ENCODE measurements at regions not wholly inside any gene's neighbourhood (a gene's known extent, or its start where the extent isn't known, plus 50 kb on each side); places are given as distances from the start of the nearest gene placed in this dataset.

- no peak for DNase-seq
Observed at GRCh38 chr13:53207556-53207955, 178.9 kb downstream of the OLFM4 start.

DNA sequence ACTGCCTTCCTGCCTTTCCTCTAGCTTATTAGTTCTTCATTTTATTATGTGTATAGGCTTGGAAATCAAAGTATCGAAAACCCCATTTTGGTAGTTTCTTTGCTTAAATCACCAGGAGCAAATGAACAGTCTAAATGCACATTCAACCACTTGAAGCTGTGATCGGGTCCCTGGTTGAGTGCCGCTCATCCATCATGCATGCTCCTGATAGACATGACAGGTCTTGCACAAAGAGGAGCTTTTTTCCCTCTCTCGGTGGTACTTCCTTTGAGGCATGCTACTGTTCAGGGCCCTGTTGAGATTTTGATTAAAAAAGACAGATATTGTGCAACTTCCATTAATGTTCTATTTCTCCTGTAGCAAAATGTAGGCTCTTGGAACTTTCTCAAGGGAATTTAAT, 185.8 kb downstream of the OLFM4 start:
- DNase-seq, result no peak

- DNase-seq, result no peak
Observed at GRCh38 chr13:53215563-53215962, 186.9 kb downstream of the OLFM4 start.

DNA sequence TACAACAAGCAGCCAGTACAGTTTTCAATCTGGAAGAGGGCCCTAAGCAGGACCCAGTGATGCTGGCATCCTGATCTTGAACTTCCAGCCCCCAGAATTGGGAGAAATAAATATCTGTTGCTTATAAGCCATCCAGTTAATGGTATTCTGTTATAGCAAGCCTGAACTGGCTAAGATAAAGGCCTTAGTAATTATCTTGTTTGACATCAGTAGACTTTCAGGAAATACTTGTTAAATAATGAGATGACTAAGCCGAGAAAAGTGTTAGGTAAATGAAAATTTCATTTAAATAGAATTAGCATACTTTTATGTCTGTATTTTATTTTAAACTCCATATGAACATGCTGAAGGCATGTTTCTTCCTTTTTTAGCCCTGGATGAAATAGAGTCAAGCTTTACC, 188.2 kb downstream of the OLFM4 start:
- DNase-seq, result no peak

GRCh38 chr13:53217194-53217593, 188.6 kb downstream of the OLFM4 start:
- DNase-seq, result no peak

GRCh38 chr13:53220038-53220437, 191.4 kb downstream of the OLFM4 start:
- DNase-seq, result no peak

- DNase-seq, result no peak
Observed at GRCh38 chr13:53237696-53238095, 209.1 kb downstream of the OLFM4 start.

GRCh38 chr13:53238261-53238660, 209.6 kb downstream of the OLFM4 start:
- no peak for DNase-seq

GRCh38 chr13:53240401-53241025, 211.9 kb downstream of the OLFM4 start:
- DNase-seq, result no peak

DNA sequence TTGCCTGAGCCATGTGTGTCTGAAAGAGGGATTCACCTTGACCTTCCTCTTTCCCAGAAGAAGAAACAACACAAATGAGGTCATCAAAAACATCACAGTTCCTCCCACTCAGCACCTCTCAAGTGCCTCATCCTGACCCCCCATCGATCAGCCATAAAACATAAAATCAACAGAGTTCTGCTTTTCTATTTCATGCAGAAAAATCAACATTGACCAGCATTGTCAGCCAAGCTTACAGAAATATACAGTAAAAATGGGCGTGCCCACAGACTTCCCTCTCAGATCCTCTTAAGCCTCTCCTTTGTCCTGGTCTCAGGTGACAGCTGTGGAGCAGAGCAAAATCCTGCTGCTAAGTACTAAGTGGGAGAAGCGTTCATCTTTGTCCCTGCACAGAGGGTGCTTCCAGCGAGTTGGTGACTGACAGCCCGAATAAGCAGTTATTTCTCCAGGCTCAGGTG, 213.3 kb downstream of the OLFM4 start:
- DNase-seq, result no peak

DNA sequence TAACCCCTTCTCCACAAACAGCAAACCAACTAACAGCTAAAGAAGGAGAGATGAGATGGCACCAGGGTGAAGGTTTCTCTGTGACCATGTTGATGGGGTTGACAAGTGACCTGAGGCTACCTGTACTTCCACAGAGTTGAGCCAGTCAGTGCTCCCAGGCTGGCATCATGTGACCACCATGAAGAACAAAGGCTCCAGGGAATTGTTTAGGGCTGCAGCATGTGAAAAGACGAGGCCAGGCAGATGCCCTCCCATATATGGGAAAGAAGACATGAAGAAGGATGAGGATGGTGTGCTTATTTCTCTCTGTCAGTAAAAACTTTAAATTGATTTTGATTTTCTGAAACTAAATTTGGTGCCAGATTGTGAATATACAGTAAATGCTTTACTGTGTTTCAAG, 220.6 kb downstream of the OLFM4 start:
- DNase-seq, result no peak

DNA sequence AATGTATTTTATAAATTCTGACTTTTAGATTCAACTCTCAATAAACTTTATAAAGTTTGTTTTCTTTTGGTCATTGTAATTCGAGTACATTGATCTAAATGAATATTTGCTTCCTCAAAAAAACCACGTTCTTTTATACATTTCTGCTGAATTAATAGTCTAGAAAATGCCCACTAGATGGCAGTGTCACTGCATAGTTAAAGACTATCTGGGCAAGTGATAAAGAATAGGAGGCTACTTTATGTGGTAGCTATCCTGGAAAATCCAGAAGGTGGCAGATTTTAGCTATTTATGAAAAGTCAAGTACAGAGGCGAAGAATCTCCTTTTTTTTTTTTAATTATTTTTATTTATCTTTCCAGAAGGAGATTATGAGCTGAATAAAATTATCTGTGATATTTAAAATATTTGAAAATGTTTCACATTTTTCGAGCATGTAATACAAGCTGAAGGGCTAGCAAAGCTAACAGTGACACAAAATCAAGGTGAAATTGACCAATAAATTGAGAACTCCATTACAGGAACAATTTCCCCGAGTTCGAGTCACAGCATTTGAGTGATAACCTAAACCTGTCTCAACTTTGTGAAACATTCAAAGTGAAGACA, 221.8 kb downstream of the OLFM4 start:
- DNase-seq, result peak; percentile 71

DNA sequence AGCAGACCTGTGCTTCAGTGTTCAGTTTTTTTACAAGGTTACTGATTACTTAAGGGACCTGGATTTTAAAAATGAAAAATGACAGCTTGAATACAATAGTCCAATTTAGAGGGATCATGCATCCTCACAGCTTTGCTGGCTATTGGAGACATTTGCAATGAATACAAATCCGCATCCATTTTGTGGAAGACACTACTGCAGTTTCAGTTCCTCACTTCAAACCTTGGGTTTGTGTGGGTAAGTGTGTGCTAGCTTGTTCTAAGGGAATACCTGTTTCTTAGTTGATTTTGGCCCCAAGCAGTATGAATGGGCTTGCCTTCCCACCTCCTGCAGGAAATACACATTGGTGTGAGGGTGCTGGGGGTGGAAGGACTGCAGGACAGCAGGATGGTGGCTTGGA, 222.4 kb downstream of the OLFM4 start:
- DNase-seq, result no peak

GRCh38 chr13:53254500-53254899, 225.9 kb downstream of the OLFM4 start:
- no peak for DNase-seq

- DNase-seq, result no peak
Observed at GRCh38 chr13:53255795-53256194, 227.2 kb downstream of the OLFM4 start.

- no peak for DNase-seq
Observed at GRCh38 chr13:53260594-53260993, 232.0 kb downstream of the OLFM4 start.

- no peak for DNase-seq
Observed at GRCh38 chr13:53264751-53265385, 236.3 kb downstream of the OLFM4 start.

DNA sequence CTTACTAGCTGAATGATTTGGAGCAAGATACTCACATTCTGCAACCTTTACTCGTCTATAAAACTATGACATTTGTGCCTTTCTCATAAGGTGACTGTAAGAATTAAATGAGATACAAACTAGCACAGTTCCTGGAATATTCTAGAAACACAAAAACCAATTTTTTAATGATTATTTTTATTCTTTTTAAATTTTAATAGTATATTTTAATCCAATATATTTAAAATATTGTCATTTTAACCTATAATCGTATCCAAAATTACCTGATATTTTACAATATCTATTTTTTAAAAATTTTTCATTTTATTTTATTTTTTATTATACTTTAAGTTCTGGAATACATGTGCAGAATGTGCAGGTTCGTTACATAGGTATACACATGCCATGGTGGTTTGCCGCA, 238.1 kb downstream of the OLFM4 start:
- no peak for DNase-seq

DNA sequence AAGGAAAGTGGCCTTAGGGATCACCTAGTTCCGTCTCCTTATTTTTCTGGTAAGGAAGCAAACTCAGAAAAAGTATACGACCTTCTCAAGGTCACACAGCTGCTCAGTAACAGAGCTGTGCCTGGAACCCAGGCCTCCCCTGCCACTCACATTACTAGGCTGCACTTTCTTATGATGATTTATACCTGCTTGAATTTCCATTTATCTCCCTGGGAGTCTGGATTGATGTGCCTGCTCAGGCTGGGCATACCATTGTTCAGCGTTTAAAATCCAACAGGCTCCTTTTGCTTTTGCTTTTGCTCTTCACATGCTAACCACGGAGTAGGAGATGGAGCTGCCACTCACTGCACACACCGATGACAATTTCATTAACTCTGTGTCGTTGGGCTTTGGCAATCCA, 241.0 kb downstream of the OLFM4 start:
- no peak for DNase-seq

- no peak for DNase-seq
Observed at GRCh38 chr13:53272873-53273272, 244.3 kb downstream of the OLFM4 start.

- no peak for DNase-seq
Observed at GRCh38 chr13:53276265-53276664, 247.7 kb downstream of the OLFM4 start.

- DNase-seq, result no peak
Observed at GRCh38 chr13:53281677-53282076, 253.1 kb downstream of the OLFM4 start.

GRCh38 chr13:53285896-53286430, 257.4 kb downstream of the OLFM4 start:
- no peak for DNase-seq

DNA sequence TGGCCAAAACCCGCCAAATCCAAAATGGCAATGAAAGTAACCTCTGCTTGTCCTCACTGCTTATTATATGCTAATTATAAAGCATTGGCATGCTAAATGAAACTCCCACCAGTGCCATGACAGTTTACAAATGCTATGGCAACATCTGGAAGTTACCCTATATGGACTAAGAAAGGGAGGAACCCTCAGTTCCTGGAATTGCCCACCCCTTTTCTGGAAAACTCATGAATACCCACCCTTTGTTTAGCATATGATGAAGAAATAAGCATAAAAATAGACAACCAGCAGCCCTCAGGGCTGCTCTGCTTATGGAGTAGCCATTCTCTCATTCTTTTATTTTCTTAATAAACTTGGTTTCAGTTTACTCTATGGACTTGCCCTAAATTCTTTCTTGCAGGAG, 269.8 kb downstream of the OLFM4 start:
- no peak for DNase-seq

Measured in fibroblast of skin of right quadriceps (primary cell).